ENCODE measurements at regions not wholly inside any gene's neighbourhood (a gene's known extent, or its start where the extent isn't known, plus 50 kb on each side); places are given as distances from the start of the nearest gene placed in this dataset.

GRCh38 chr2:53582556-53582955 lies 185.0 kb upstream of the CHAC2 start:
- TF ChIP-seq CTCF (IDR thresholded peaks at IDR 0.05) (no peak), POLR2A (IDR thresholded peaks at IDR 0.05) (no peak)
